ENCODE measurements at regions not wholly inside any gene's neighbourhood (a gene's known extent, or its start where the extent isn't known, plus 50 kb on each side); places are given as distances from the start of the nearest gene placed in this dataset.
"Not testable (repeated sequence)": the region's sequence is repeated elsewhere in the genome, so short reads cannot be mapped to it uniquely, and the experiment has no call there.

GRCh38 chr15:79769069-79769481 is 127.7 kb downstream of the MTHFS start:
- no peak overlapping the region for H3K4me3 Mint-ChIP-seq
- H3K36me3 Mint-ChIP-seq, result no peaks in the 10 kb centered on the region
- POLR2A ChIA-PET, result no interaction called here
- H3K9me3 Mint-ChIP-seq, result peaks cover 0 to 5% (median 0%) of the 10 kb centered on the region in 9 donors
- DNase-seq (no peak), ATAC-seq (no peak)
- H3K4me1 Mint-ChIP-seq, result no peaks in the 10 kb centered on the region
- H3K27me3 Mint-ChIP-seq, result peaks cover 4 to 46% (median 5%) of the 10 kb centered on the region in 5 donors
- peak overlapping the region in 1 of 10 donors; percentile 7 for H3K27ac Mint-ChIP-seq

GRCh38 chr15:79769933-79770759 is 126.7 kb downstream of the MTHFS start:
- DNase-seq, result no peak
- no peak for ATAC-seq
- Mint-ChIP-seq H3K9me3 (peaks cover 0 to 5% (median 0%) of the 10 kb centered on the region in 9 donors), H3K27ac (no peak overlapping the region), H3K4me1 (no peaks in the 10 kb centered on the region), H3K4me3 (no peak overlapping the region), H3K36me3 (no peaks in the 10 kb centered on the region), H3K27me3 (peaks cover under 1 to 38% (median 4%) of the 10 kb centered on the region in 5 donors)
- POLR2A ChIA-PET, result no interaction called here

GRCh38 chr15:79773128-79773527 is 123.7 kb downstream of the MTHFS start:
- Mint-ChIP-seq H3K27ac (no peak overlapping the region), H3K27me3 (peaks cover 0 to 13% (median 6%) of the 10 kb centered on the region in 5 donors), H3K4me1 (no peaks in the 10 kb centered on the region), H3K4me3 (no peak overlapping the region), H3K9me3 (peaks cover 0 to 2% (median 0%) of the 10 kb centered on the region in 9 donors), H3K36me3 (no peaks in the 10 kb centered on the region)
- ATAC-seq (no peak), DNase-seq (no peak)
- POLR2A ChIA-PET, result no interaction called here

- DNase-seq, result no peak
- ATAC-seq, result no peak
- Mint-ChIP-seq H3K27me3 (peaks cover 0 to 11% (median 4%) of the 10 kb centered on the region in 5 donors), H3K4me3 (no peak overlapping the region), H3K36me3 (no peaks in the 10 kb centered on the region), H3K4me1 (peaks cover 0 to 2% (median 0%) of the 10 kb centered on the region in 4 donors), H3K9me3 (peaks cover 0 to 4% (median 0%) of the 10 kb centered on the region in 9 donors), H3K27ac (no peak overlapping the region)
- POLR2A ChIA-PET, result no interaction called here
Measured at GRCh38 chr15:79775821-79776220, 121.0 kb downstream of the MTHFS start.

- DNase-seq (no peak), ATAC-seq (no peak)
- Mint-ChIP-seq H3K4me3 (no peak overlapping the region), H3K27ac (no peak overlapping the region), H3K27me3 (peaks cover 8 to 27% (median 14%) of the 10 kb centered on the region in 5 donors), H3K9me3 (peaks cover 1 to 23% (median 18%) of the 10 kb centered on the region in 9 donors), H3K36me3 (peaks cover 2 to 17% (median 8%) of the 10 kb centered on the region in 3 donors), H3K4me1 (peaks cover 0 to 2% (median 0%) of the 10 kb centered on the region in 4 donors)
- POLR2A ChIA-PET, result no interaction called here
Measured at GRCh38 chr15:79777916-79778315, 118.9 kb downstream of the MTHFS start.

- Mint-ChIP-seq H3K4me1 (peaks cover 0 to 2% (median 0%) of the 10 kb centered on the region in 4 donors), H3K27me3 (peaks cover 9 to 30% (median 17%) of the 10 kb centered on the region in 5 donors), H3K9me3 (peaks cover 5 to 28% (median 23%) of the 10 kb centered on the region in 9 donors), H3K27ac (no peak overlapping the region), H3K4me3 (no peak overlapping the region), H3K36me3 (peaks cover 4 to 20% (median 12%) of the 10 kb centered on the region in 3 donors)
- ATAC-seq (no peak), DNase-seq (no peak)
- POLR2A ChIA-PET, result no interaction called here
Measured at GRCh38 chr15:79778378-79778990, 118.3 kb downstream of the MTHFS start.

- H3K27me3 Mint-ChIP-seq, result peaks cover 13 to 34% (median 22%) of the 10 kb centered on the region in 5 donors
- H3K36me3 Mint-ChIP-seq, result peaks cover 6 to 26% (median 17%) of the 10 kb centered on the region in 3 donors
- H3K4me3 Mint-ChIP-seq, result no peak overlapping the region
- POLR2A ChIA-PET, result no interaction called here
- no peak for ATAC-seq
- peaks cover 0 to 2% (median 0%) of the 10 kb centered on the region in 4 donors for H3K4me1 Mint-ChIP-seq
- DNase-seq, result no peak
- no peak overlapping the region for H3K27ac Mint-ChIP-seq
- H3K9me3 Mint-ChIP-seq, result peaks cover 10 to 34% (median 27%) of the 10 kb centered on the region in 9 donors
Measured at GRCh38 chr15:79779746-79780145, 117.1 kb downstream of the MTHFS start.

GRCh38 chr15:79782307-79782706 is 114.5 kb downstream of the MTHFS start:
- ATAC-seq, POLR2A ChIA-PET, H3K4me3 Mint-ChIP-seq, DNase-seq, H3K4me1 Mint-ChIP-seq, H3K27ac Mint-ChIP-seq: not testable (repeated sequence)
- peaks cover 6 to 26% (median 17%) of the 10 kb centered on the region in 3 donors for H3K36me3 Mint-ChIP-seq
- H3K27me3 Mint-ChIP-seq, result peaks cover 13 to 35% (median 22%) of the 10 kb centered on the region in 5 donors
- peaks cover 10 to 37% (median 28%) of the 10 kb centered on the region in 9 donors for H3K9me3 Mint-ChIP-seq

Data from naive thymus-derived CD8-positive, alpha-beta T cell (primary cell).